IMR-90 (cell line): ENCODE measurements at regions not wholly inside any gene's neighbourhood (a gene's known extent, or its start where the extent isn't known, plus 50 kb on each side); places are given as distances from the start of the nearest gene placed in this dataset.

ENCODE experiments used
- CEBPB ChIP-seq: IDR thresholded peaks from 2 replicates; pipeline ENCODE4 v1.6.1; 2012; ENCODE audit warnings: low read depth, low read length, improper control_type of control experiment
- CHD1 ChIP-seq: IDR thresholded peaks from 2 replicates; pipeline ENCODE4 v1.6.1; 2012; ENCODE audit warnings: low read depth, low read length, improper control_type of control experiment
- POLR2A ChIP-seq: IDR thresholded peaks from 2 replicates; pipeline ENCODE4 v1.6.1; 2012; ENCODE audit warnings: mild to moderate bottlenecking, low read depth, low read length
- TF ChIP-seq, protein P1 (sequence below): conservative IDR thresholded peaks from 2 replicates; pipeline ENCODE4 v1.5.1; 2012; ENCODE audit warnings: mild to moderate bottlenecking, low read depth, low read length, improper control_type of control experiment

DNA sequence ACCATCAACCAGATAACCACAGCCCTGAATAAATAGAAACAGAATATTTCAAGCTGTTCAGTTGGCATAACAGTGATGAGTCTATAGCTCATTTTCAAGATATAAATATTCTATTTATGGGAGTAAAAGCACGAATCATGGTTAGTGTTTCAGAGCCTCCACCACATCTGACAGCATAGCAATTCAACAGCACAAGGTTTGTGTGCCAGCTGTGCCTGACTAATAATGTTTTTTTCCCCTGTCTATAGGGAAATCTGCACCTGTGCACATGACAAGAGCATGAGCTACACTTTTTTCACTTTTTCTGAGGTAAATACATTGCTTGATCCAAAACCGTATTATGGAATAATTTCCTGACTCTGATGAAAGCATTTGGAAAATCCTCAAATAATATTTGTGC, 251.3 kb downstream of the RPIA start:
- TF ChIP-seq, protein P1, sequence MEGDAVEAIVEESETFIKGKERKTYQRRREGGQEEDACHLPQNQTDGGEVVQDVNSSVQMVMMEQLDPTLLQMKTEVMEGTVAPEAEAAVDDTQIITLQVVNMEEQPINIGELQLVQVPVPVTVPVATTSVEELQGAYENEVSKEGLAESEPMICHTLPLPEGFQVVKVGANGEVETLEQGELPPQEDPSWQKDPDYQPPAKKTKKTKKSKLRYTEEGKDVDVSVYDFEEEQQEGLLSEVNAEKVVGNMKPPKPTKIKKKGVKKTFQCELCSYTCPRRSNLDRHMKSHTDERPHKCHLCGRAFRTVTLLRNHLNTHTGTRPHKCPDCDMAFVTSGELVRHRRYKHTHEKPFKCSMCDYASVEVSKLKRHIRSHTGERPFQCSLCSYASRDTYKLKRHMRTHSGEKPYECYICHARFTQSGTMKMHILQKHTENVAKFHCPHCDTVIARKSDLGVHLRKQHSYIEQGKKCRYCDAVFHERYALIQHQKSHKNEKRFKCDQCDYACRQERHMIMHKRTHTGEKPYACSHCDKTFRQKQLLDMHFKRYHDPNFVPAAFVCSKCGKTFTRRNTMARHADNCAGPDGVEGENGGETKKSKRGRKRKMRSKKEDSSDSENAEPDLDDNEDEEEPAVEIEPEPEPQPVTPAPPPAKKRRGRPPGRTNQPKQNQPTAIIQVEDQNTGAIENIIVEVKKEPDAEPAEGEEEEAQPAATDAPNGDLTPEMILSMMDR = no peak
- TF ChIP-seq POLR2A (no peak), CEBPB (no peak), CHD1 (no peak)
